GM23338 (cell line): ENCODE measurements at regions not wholly inside any gene's neighbourhood (a gene's known extent, or its start where the extent isn't known, plus 50 kb on each side); places are given as distances from the start of the nearest gene placed in this dataset.

ENCODE experiments used
- ATAC-seq: fragments of 200-7000 bp; cut with Tn5 transposase; 3 replicates; pipeline ENCODE4 v1.9.1; 2020
- DNase-seq: peaks from one replicate; pipeline ENCODE4 v3.0.0-alpha.2; 2015; ENCODE audit warnings: low spot score
- H2AFZ ChIP-seq: fragments of 200-600 bp; sonication (generic); 2 replicates; pipeline ENCODE4 v1.8.0; 2016; ENCODE audit warnings: antibody characterized with exemption, mild to moderate bottlenecking, moderate library complexity
- H3F3A ChIP-seq: fragments of 200-600 bp; sonication (generic); replicated peaks from 2 replicates; pipeline ENCODE4 v1.8.0; 2017; ENCODE audit warnings: antibody characterized with exemption, mixed run types, low read depth
- H3K27ac ChIP-seq: fragments of 200-600 bp; sonication (generic); 2 replicates; pipeline ENCODE4 v1.6.1; 2016; ENCODE audit warnings: low read depth
- H3K27me3 ChIP-seq: fragments of 200-600 bp; sonication (generic); 2 replicates; pipeline ENCODE4 v1.8.0; 2016; ENCODE audit warnings: mild to moderate bottlenecking, mixed run types, moderate library complexity; ENCODE audit not compliant: insufficient read depth
- H3K36me3 ChIP-seq: fragments of 200-600 bp; sonication (generic); 2 replicates; pipeline ENCODE4 v1.8.0; 2016; ENCODE audit warnings: mild to moderate bottlenecking; ENCODE audit not compliant: insufficient read depth
- H3K4me1 ChIP-seq: fragments of 200-600 bp; sonication (generic); 2 replicates; pipeline ENCODE4 v1.8.0; 2016; ENCODE audit warnings: mild to moderate bottlenecking, moderate library complexity; ENCODE audit not compliant: insufficient read depth
- H3K4me2 ChIP-seq: fragments of 200-600 bp; sonication (generic); 2 replicates; pipeline ENCODE4 v1.7.1; 2017; ENCODE audit warnings: mixed run types
- H3K4me3 ChIP-seq: fragments of 200-600 bp; sonication (generic); 2 replicates; pipeline ENCODE4 v1.6.1; 2016; ENCODE audit warnings: mixed run types
- H3K79me2 ChIP-seq: fragments of 200-600 bp; sonication (generic); replicated peaks from 2 replicates; pipeline ENCODE4 v1.8.0; 2017; ENCODE audit warnings: mild to moderate bottlenecking; ENCODE audit not compliant: insufficient read depth
- H3K9me2 ChIP-seq: fragments of 200-600 bp; sonication (generic); 2 replicates; pipeline ENCODE4 v1.8.0; 2017; ENCODE audit not compliant: insufficient read depth
- H4K20me1 ChIP-seq: fragments of 200-600 bp; sonication (generic); replicated peaks from 2 replicates; pipeline ENCODE4 v1.8.0; 2017; ENCODE audit warnings: mild to moderate bottlenecking; ENCODE audit not compliant: insufficient read depth
- H3K27ac Mint-ChIP-seq: 2 replicates; pipeline ENCODE4 v1.8.0; 2020; ENCODE audit warnings: inconsistent platforms, mild to moderate bottlenecking, moderate library complexity, mixed read lengths
- H3K27me3 Mint-ChIP-seq: 3 replicates; pipeline ENCODE4 v1.8.0; 2022; ENCODE audit warnings: low read depth, mild to moderate bottlenecking, moderate library complexity, mixed read lengths, inconsistent platforms; ENCODE audit not compliant: insufficient read depth, poor library complexity
- H3K36me3 Mint-ChIP-seq: 3 replicates; pipeline ENCODE4 v1.8.0; 2021; ENCODE audit warnings: low read depth, mild to moderate bottlenecking, inconsistent platforms, moderate library complexity, mixed read lengths
- H3K4me1 Mint-ChIP-seq: 3 replicates; pipeline ENCODE4 v1.8.0; 2020; ENCODE audit warnings: mild to moderate bottlenecking, inconsistent platforms, mixed read lengths
- H3K4me3 Mint-ChIP-seq: 3 replicates; pipeline ENCODE4 v1.8.0; 2021; ENCODE audit warnings: moderate library complexity, mild to moderate bottlenecking, inconsistent platforms, mixed read lengths
- H3K9me3 Mint-ChIP-seq: 3 replicates; pipeline ENCODE4 v1.8.0; 2020; ENCODE audit warnings: moderate library complexity, mild to moderate bottlenecking, inconsistent platforms, mixed read lengths
- CREB1 ChIP-seq: fragments of 250-450 bp; sonication (Bioruptor Pico); IDR thresholded peaks from 2 replicates; pipeline ENCODE4 v1.5.0; 2020; ENCODE audit warnings: low read depth, mild to moderate bottlenecking, moderate library complexity
- CTCF ChIP-seq, 2 experiments: fragments of 200-600 bp in 1 of 2; sonication (generic) in 1 of 2; conservative IDR thresholded peaks; 2 replicates each; pipeline versions ENCODE4 v1.5.1 to v1.6.1; 2016 to 2017; ENCODE audit warnings: antibody characterized with exemption in 2 of 2, low read depth in 2 of 2, mild to moderate bottlenecking in 2 of 2, moderate library complexity in 1 of 2
- ETS1 ChIP-seq: IDR thresholded peaks from 2 replicates; pipeline ENCODE4 v1.6.1; 2016; ENCODE audit warnings: antibody characterized with exemption
- EZH2phosphoT487 ChIP-seq: fragments of 200-600 bp; sonication (generic); IDR thresholded peaks from one replicate; pipeline ENCODE4 v1.8.1; 2018; ENCODE audit warnings: antibody characterized with exemption; ENCODE audit not compliant: unreplicated experiment
- NANOG ChIP-seq: IDR thresholded peaks from 2 replicates; pipeline ENCODE4 v1.6.1; 2016; ENCODE audit warnings: antibody characterized with exemption, borderline replicate concordance
- POLR2AphosphoS5 ChIP-seq: IDR thresholded peaks from 2 replicates; pipeline ENCODE4 v1.6.1; 2016; ENCODE audit warnings: antibody characterized with exemption, low read depth
- REST ChIP-seq: IDR thresholded peaks from one replicate; pipeline ENCODE4 v1.6.1; 2018; ENCODE audit warnings: antibody characterized with exemption; ENCODE audit not compliant: unreplicated experiment
- STAT1 ChIP-seq: IDR thresholded peaks from one replicate; pipeline ENCODE4 v1.6.1; 2016; ENCODE audit warnings: antibody characterized with exemption; ENCODE audit not compliant: unreplicated experiment
- ZNF462 ChIP-seq: fragments of 250-450 bp; sonication (Bioruptor Pico); IDR thresholded peaks from 2 replicates; pipeline ENCODE4 v1.5.0; 2020; ENCODE audit warnings: mild to moderate bottlenecking, moderate library complexity

- ATAC-seq, result no peak
- Histone ChIP-seq H3K36me3 (no peaks in the 10 kb centered on the region), H3K4me3 (no peak overlapping the region), H3K27ac (no peak overlapping the region), H3K27me3 (no peaks in the 10 kb centered on the region), H3K4me2 (no peak overlapping the region), H4K20me1 (no peaks in the 10 kb centered on the region), H2AFZ (no peak overlapping the region), H3K79me2 (no peaks in the 10 kb centered on the region), H3F3A (no peaks in the 10 kb centered on the region), H3K9me2 (no peaks in the 10 kb centered on the region), H3K4me1 (no peaks in the 10 kb centered on the region)
- Mint-ChIP-seq H3K4me1 (peaks cover 9% of the 10 kb centered on the region), H3K27ac (no peak overlapping the region), H3K9me3 (no peaks in the 10 kb centered on the region; the same call in 2 of the 3 replicates), H3K27me3 (peaks cover 4% of the 10 kb centered on the region), H3K36me3 (no peaks in the 10 kb centered on the region), H3K4me3 (no peak overlapping the region)
- no peak for TF ChIP-seq REST
- DNase-seq, result no peak
Observed at GRCh38 chr10:78902815-78903214, 166.0 kb upstream of the ZMIZ1 start.

GRCh38 chr10:78903341-78903940, 165.3 kb upstream of the ZMIZ1 start:
- Mint-ChIP-seq H3K27ac (no peak overlapping the region), H3K4me3 (no peak overlapping the region), H3K36me3 (no peaks in the 10 kb centered on the region), H3K4me1 (peaks cover 9% of the 10 kb centered on the region), H3K9me3 (no peaks in the 10 kb centered on the region; the same call in 2 of the 3 replicates), H3K27me3 (peaks cover 4% of the 10 kb centered on the region)
- no peak for ATAC-seq
- no peak overlapping the region for H3K27ac ChIP-seq
- no peak overlapping the region for H3K4me3 ChIP-seq
- no peaks in the 10 kb centered on the region for H3K9me2 ChIP-seq
- H3K79me2 ChIP-seq, result no peaks in the 10 kb centered on the region
- no peaks in the 10 kb centered on the region for H4K20me1 ChIP-seq
- H3K27me3 ChIP-seq, result no peaks in the 10 kb centered on the region
- no peaks in the 10 kb centered on the region for H3F3A ChIP-seq
- H3K36me3 ChIP-seq, result no peaks in the 10 kb centered on the region
- no peaks in the 10 kb centered on the region for H3K4me1 ChIP-seq
- no peak overlapping the region for H3K4me2 ChIP-seq
- DNase-seq, result no peak
- no peak overlapping the region for H2AFZ ChIP-seq
- TF ChIP-seq POLR2AphosphoS5, result no peak
- TF ChIP-seq CTCF (conservative IDR thresholded peaks at IDR 0.05; ENCODE audit: low read depth in 2 of 2), result no peak
- no peak for TF ChIP-seq CREB1 (CRISPR knock-in tag)
- no peak for TF ChIP-seq EZH2phosphoT487
- TF ChIP-seq NANOG, result no peak
- no peak for TF ChIP-seq ETS1
- TF ChIP-seq STAT1, result no peak
- no peak for TF ChIP-seq ZNF462 (CRISPR knock-in tag)
